DOHH2 (cell line): ENCODE measurements at regions not wholly inside any gene's neighbourhood (a gene's known extent, or its start where the extent isn't known, plus 50 kb on each side); places are given as distances from the start of the nearest gene placed in this dataset.

Source experiments
- H3F3A ChIP-seq: fragments of 200-600 bp; sonication (generic), shearing (Covaris generic); 2 replicates; pipeline ENCODE4 v1.6.0; 2016; ENCODE audit warnings: antibody characterized with exemption, mild to moderate bottlenecking; ENCODE audit not compliant: control insufficient read depth, insufficient read depth
- H3K27ac ChIP-seq: fragments of 200-600 bp; sonication (generic); 2 replicates; pipeline ENCODE4 v1.5.1; 2014; ENCODE audit warnings: low read depth, mild to moderate bottlenecking, low read length, moderate library complexity
- H3K27me3 ChIP-seq: fragments of 200-600 bp; sonication (generic); 2 replicates; pipeline ENCODE4 v1.6.1; 2014; ENCODE audit warnings: mild to moderate bottlenecking, low read length, mixed read lengths; ENCODE audit not compliant: control insufficient read depth
- H3K36me3 ChIP-seq: fragments of 200-600 bp; sonication (generic); 2 replicates; pipeline ENCODE4 v1.6.1; 2014; ENCODE audit warnings: mild to moderate bottlenecking, low read length, moderate library complexity, mixed read lengths; ENCODE audit not compliant: control insufficient read depth
- H3K4me1 ChIP-seq: fragments of 200-600 bp; sonication (generic); 2 replicates; pipeline ENCODE4 v1.6.1; 2014; ENCODE audit warnings: mild to moderate bottlenecking, low read length, mixed read lengths; ENCODE audit not compliant: control insufficient read depth
- H3K4me2 ChIP-seq: fragments of 200-600 bp; sonication (generic); 2 replicates; pipeline ENCODE4 v1.6.0; 2014; ENCODE audit warnings: mild to moderate bottlenecking, low read length, moderate library complexity
- H3K4me3 ChIP-seq: fragments of 200-600 bp; sonication (generic); 2 replicates; pipeline ENCODE4 v1.5.1; 2014; ENCODE audit warnings: mild to moderate bottlenecking, low read length, mixed read lengths
- H3K79me2 ChIP-seq: fragments of 200-600 bp; sonication (generic); 2 replicates; pipeline ENCODE4 v1.6.1; 2014; ENCODE audit warnings: mild to moderate bottlenecking, low read length, mixed read lengths; ENCODE audit not compliant: control insufficient read depth
- H3K9me2 ChIP-seq: fragments of 200-600 bp; sonication (generic); replicated peaks from 2 replicates; pipeline ENCODE4 v1.6.1; 2014; ENCODE audit warnings: mild to moderate bottlenecking, low read length, mixed read lengths; ENCODE audit not compliant: control insufficient read depth
- H3K9me3 ChIP-seq: fragments of 200-600 bp; sonication (generic); 2 replicates; pipeline ENCODE4 v1.6.1; 2014; ENCODE audit warnings: antibody characterized with exemption, low read length, mixed read lengths; ENCODE audit not compliant: control insufficient read depth, insufficient read depth
- H4K20me1 ChIP-seq: fragments of 200-600 bp; sonication (generic); 2 replicates; pipeline ENCODE4 v1.6.0; 2014; ENCODE audit warnings: low read depth, mild to moderate bottlenecking, antibody characterized with exemption, low read length, moderate library complexity; ENCODE audit not compliant: control insufficient read depth, insufficient read depth
- CTCF ChIP-seq: fragments of 200-600 bp; sonication (generic); IDR thresholded peaks from one replicate; pipeline ENCODE4 v1.5.1; 2014; ENCODE audit warnings: antibody characterized with exemption, mild to moderate bottlenecking, low read depth, low read length; ENCODE audit not compliant: poor library complexity, severe bottlenecking
- EZH2phosphoT487 ChIP-seq: fragments of 200-600 bp; sonication (generic); IDR thresholded peaks from 2 replicates; pipeline ENCODE4 v1.6.1; 2017; ENCODE audit warnings: borderline replicate concordance, mild to moderate bottlenecking, antibody characterized with exemption, low read length, moderate library complexity, mixed read lengths

- no peak overlapping the region for H3K4me3 ChIP-seq
- no peaks in the 10 kb centered on the region for H3K36me3 ChIP-seq
- no peaks in the 10 kb centered on the region for H3F3A ChIP-seq
- no peaks in the 10 kb centered on the region for H3K9me3 ChIP-seq
- H4K20me1 ChIP-seq: no peaks in the 10 kb centered on the region
- no peak overlapping the region for H3K27ac ChIP-seq
- no peaks in the 10 kb centered on the region for H3K79me2 ChIP-seq
- TF ChIP-seq CTCF (no peak), EZH2phosphoT487 (no peak)
- no peaks in the 10 kb centered on the region for H3K4me1 ChIP-seq
- H3K9me2 ChIP-seq: no peaks in the 10 kb centered on the region; the same call in 1 of the 2 replicates
- H3K27me3 ChIP-seq: no peaks in the 10 kb centered on the region
- H3K4me2 ChIP-seq: no peak overlapping the region
Observed at GRCh38 chr22:34198976-34199375, 278.7 kb upstream of the LARGE1 start.

GRCh38 chr22:34210301-34210700 is 290.0 kb upstream of the LARGE1 start:
- Histone ChIP-seq H4K20me1 (no peaks in the 10 kb centered on the region), H3K9me3 (no peaks in the 10 kb centered on the region), H3K36me3 (no peaks in the 10 kb centered on the region), H3K4me1 (no peaks in the 10 kb centered on the region), H3K4me2 (no peak overlapping the region), H3K9me2 (no peaks in the 10 kb centered on the region), H3K27me3 (no peaks in the 10 kb centered on the region), H3K27ac (no peak overlapping the region), H3K4me3 (no peak overlapping the region), H3K79me2 (no peaks in the 10 kb centered on the region), H3F3A (no peaks in the 10 kb centered on the region)
- TF ChIP-seq EZH2phosphoT487 (no peak), CTCF (no peak)

- Histone ChIP-seq H3K4me1 (no peaks in the 10 kb centered on the region), H3K9me2 (no peaks in the 10 kb centered on the region), H3K79me2 (no peaks in the 10 kb centered on the region), H3K27ac (no peak overlapping the region), H3K9me3 (peaks cover 5% of the 10 kb centered on the region; the same call in 1 of the 2 replicates), H3K4me2 (no peak overlapping the region), H3F3A (no peaks in the 10 kb centered on the region), H3K4me3 (no peak overlapping the region), H3K36me3 (no peaks in the 10 kb centered on the region), H4K20me1 (no peaks in the 10 kb centered on the region), H3K27me3 (no peaks in the 10 kb centered on the region)
- TF ChIP-seq EZH2phosphoT487 (no peak), CTCF (no peak)
Observed at GRCh38 chr22:34214372-34214771, 294.1 kb upstream of the LARGE1 start.

GRCh38 chr22:34225278-34225677 is 305.0 kb upstream of the LARGE1 start:
- no peak overlapping the region for H3K4me2 ChIP-seq
- H3F3A ChIP-seq: no peaks in the 10 kb centered on the region
- TF ChIP-seq CTCF: no peak
- no peak for TF ChIP-seq EZH2phosphoT487
- H3K4me3 ChIP-seq: no peak overlapping the region
- H3K27me3 ChIP-seq: no peaks in the 10 kb centered on the region
- H3K9me3 ChIP-seq: no peaks in the 10 kb centered on the region
- no peaks in the 10 kb centered on the region for H3K4me1 ChIP-seq
- H4K20me1 ChIP-seq: no peaks in the 10 kb centered on the region
- no peaks in the 10 kb centered on the region for H3K79me2 ChIP-seq
- H3K27ac ChIP-seq: no peak overlapping the region
- no peaks in the 10 kb centered on the region for H3K36me3 ChIP-seq
- H3K9me2 ChIP-seq: no peaks in the 10 kb centered on the region
